ENCODE measurements at regions not wholly inside any gene's neighbourhood (a gene's known extent, or its start where the extent isn't known, plus 50 kb on each side); places are given as distances from the start of the nearest gene placed in this dataset.

GRCh38 chr12:22893878-22894277, 268.9 kb downstream of the ETNK1 start:
- no peak overlapping the region for H4K5ac ChIP-seq (ENCODE audit: insufficient read length, low read depth, low read length)
- no peak overlapping the region for H3K18ac ChIP-seq (ENCODE audit: insufficient read length, low read depth, low read length)
- no CpG with 5 or more reads among the region's 2 CpGs for WGBS (ENCODE audit: extremely low coverage, insufficient read length, low lambda C conversion rate)
- Mint-ChIP-seq H3K9me3 (peaks cover 4 to 7% of the 10 kb centered on the region in 2 experiments; a peak in 3 of 5 replicates), H3K27me3 (ENCODE audit: low read depth) (no peaks in the 10 kb centered on the region; the same call in 1 of the 2 replicates), H3K4me3 (no peak overlapping the region), H3K27ac (no peak overlapping the region), H3K36me3 (ENCODE audit: insufficient read depth in 1 of 3, low read depth in 3 of 3) (peaks cover 0 to 9% (median 8%) of the 10 kb centered on the region in 3 experiments; a peak in 4 of 7 replicates), H3K4me1 (peaks cover under 1 to 3% of the 10 kb centered on the region in 2 experiments; a peak in 2 of 4 replicates)
- H3K23me2 ChIP-seq (ENCODE audit: insufficient read length, low read depth, low read length, poor library complexity, severe bottlenecking): no peaks in the 10 kb centered on the region
- no peak overlapping the region for H4K91ac ChIP-seq (ENCODE audit: insufficient read length, low read depth, low read length)
- no peaks in the 10 kb centered on the region for H3K27me3 ChIP-seq (ENCODE audit: insufficient read depth, low read length)
- H2BK20ac ChIP-seq (ENCODE audit: low read depth, low read length, poor library complexity, severe bottlenecking): no peak overlapping the region
- H2BK5ac ChIP-seq (ENCODE audit: insufficient read length, low read length): no peak overlapping the region
- TF ChIP-seq CTCF (conservative IDR thresholded peaks at IDR 0.05): no peak
- no peak overlapping the region for H2BK15ac ChIP-seq (ENCODE audit: low read depth, low read length)
- no peak overlapping the region for H3K4me2 ChIP-seq (ENCODE audit: insufficient read depth, insufficient read length, low read length)
- H3K4ac ChIP-seq (ENCODE audit: low read depth, low read length): no peak overlapping the region
- no peaks in the 10 kb centered on the region for H3K9me3 ChIP-seq (ENCODE audit: control insufficient read depth, low read depth, low read length)
- H3K27ac ChIP-seq (ENCODE audit: insufficient read length, low read depth, low read length): no peak overlapping the region
- no peak overlapping the region for H3K9ac ChIP-seq (ENCODE audit: extremely low read depth, insufficient read length, low read length)
- no peak overlapping the region for H2AFZ ChIP-seq (ENCODE audit: low read length)
- no peak overlapping the region for H2BK12ac ChIP-seq (ENCODE audit: insufficient read length, low read depth, low read length)
- no peaks in the 10 kb centered on the region for H4K20me1 ChIP-seq (ENCODE audit: control insufficient read depth, insufficient read depth, insufficient read length)
- no peak overlapping the region for H2AK5ac ChIP-seq (ENCODE audit: insufficient read length, low read length)
- H3K56ac ChIP-seq (ENCODE audit: insufficient read length, low read depth, low read length): no peak overlapping the region
- no peak for DNase-seq
- no peaks in the 10 kb centered on the region for H3K4me1 ChIP-seq (ENCODE audit: insufficient read depth, low read length)
- no peak overlapping the region for H3T11ph ChIP-seq (ENCODE audit: low read length)
- H3K79me2 ChIP-seq (ENCODE audit: insufficient read depth, low read length): no peaks in the 10 kb centered on the region
- no peak overlapping the region for H3K14ac ChIP-seq (ENCODE audit: insufficient read depth, low read length)
- no peak overlapping the region for H2BK120ac ChIP-seq (ENCODE audit: low read depth, low read length, poor library complexity, severe bottlenecking)
- H3K79me1 ChIP-seq (ENCODE audit: insufficient read depth, low read depth, low read length, poor library complexity, severe bottlenecking): no peaks in the 10 kb centered on the region
- H3K23ac ChIP-seq (ENCODE audit: insufficient read length, low read depth, low read length): no peak overlapping the region
- H4K8ac ChIP-seq (replicated peaks; ENCODE audit: insufficient read length, low read depth, low read length): no peak overlapping the region
